Panc1 (cell line): ENCODE measurements at regions not wholly inside any gene's neighbourhood (a gene's known extent, or its start where the extent isn't known, plus 50 kb on each side); places are given as distances from the start of the nearest gene placed in this dataset.

Experiments used
- ATAC-seq: fragments of 200-7000 bp; cut with Tn5 transposase; 2 replicates; pipeline ENCODE4 v1.9.1; 2020; ENCODE audit warnings: mild to moderate bottlenecking, moderate library complexity
- BruUV-seq: library from RNA; stranded (reverse); fragments of 400-500 nt; replicated peaks from 2 replicates; lab custom pipeline; 2021; lab: Mats Ljungman, UMichigan
- CTCF ChIA-PET: fragments of 300-600 bp; sonication (Branson Sonifier 250); formaldehyde crosslinking; loops from one replicate; lab custom pipeline; 2022; ENCODE audit warnings: antibody characterized with exemption; lab: Charles Lee
- POLR2A ChIA-PET: fragments of 300-600 bp; sonication (Branson Sonifier 250); formaldehyde crosslinking; loops from one replicate; lab custom pipeline; 2022; ENCODE audit warnings: antibody characterized with exemption; lab: Charles Lee
- DNase-seq: peaks from one replicate; pipeline ENCODE4 v3.0.0-alpha.2; 2010; ENCODE audit warnings: low read depth, low spot score
- H3K27ac ChIP-seq: 2 replicates; pipeline ENCODE4 v1.5.1; 2011; ENCODE audit warnings: mild to moderate bottlenecking, low read length, inconsistent platforms
- H3K27me3 ChIP-seq: fragments of 200-500 bp; sonication (Bioruptor generic); 2 replicates; pipeline ENCODE4 v1.6.0; 2014; ENCODE audit warnings: low read length, inconsistent platforms; ENCODE audit not compliant: control insufficient read depth, insufficient read depth
- H3K36me3 ChIP-seq: fragments of 200-500 bp; sonication (Bioruptor generic); 2 replicates; pipeline ENCODE4 v1.5.1; 2014; ENCODE audit warnings: inconsistent platforms, mild to moderate bottlenecking, low read length, moderate library complexity; ENCODE audit not compliant: control insufficient read depth, insufficient read depth
- H3K4me1 ChIP-seq: 2 replicates; pipeline ENCODE4 v1.5.1; 2011; ENCODE audit warnings: inconsistent platforms, mild to moderate bottlenecking, low read length, moderate library complexity; ENCODE audit not compliant: control insufficient read depth, insufficient read depth
- H3K4me3 ChIP-seq, 2 experiments: 2 replicates each; pipeline ENCODE4 v1.5.1; 2011 to 2012; ENCODE audit warnings: low read depth in 2 of 2, low read length in 2 of 2, mild to moderate bottlenecking in 2 of 2, inconsistent platforms in 1 of 2, moderate library complexity in 1 of 2
- H3K9me3 ChIP-seq: fragments of 200-500 bp; sonication (Bioruptor generic); 2 replicates; pipeline ENCODE4 v1.5.1; 2014; ENCODE audit warnings: low read depth, mild to moderate bottlenecking, inconsistent platforms, low read length, moderate library complexity; ENCODE audit not compliant: control insufficient read depth, insufficient read depth
- CTCF ChIP-seq: fragments of 450-650 bp; IDR thresholded peaks from 2 replicates; pipeline ENCODE4 v1.5.1; 2017; ENCODE audit warnings: mild to moderate bottlenecking
- POLR2AphosphoS5 ChIP-seq: IDR thresholded peaks from 2 replicates; pipeline ENCODE4 v1.6.1; 2012; ENCODE audit warnings: mild to moderate bottlenecking, low read depth, low read length, moderate library complexity
- REST ChIP-seq, 2 experiments: IDR thresholded peaks; 2 replicates each; pipeline ENCODE4 v1.6.1; 2011 to 2012; ENCODE audit warnings: low read depth in 2 of 2, control low read depth in 1 of 2, low read length in 1 of 2, mild to moderate bottlenecking in 1 of 2, moderate library complexity in 1 of 2; ENCODE audit not compliant: insufficient read depth in 1 of 2
- SIN3A ChIP-seq: IDR thresholded peaks from 2 replicates; pipeline ENCODE4 v1.6.1; 2012; ENCODE audit warnings: low read depth, mild to moderate bottlenecking, low read length, moderate library complexity, borderline replicate concordance; ENCODE audit not compliant: insufficient read depth
- TCF7L2 ChIP-seq: IDR thresholded peaks from 2 replicates; pipeline ENCODE4 v1.6.1; 2011; ENCODE audit warnings: mild to moderate bottlenecking, low read depth, low read length, inconsistent platforms
- in situ Hi-C: cut with HindIII; loops from 2 replicates; pipeline ENCODE4 v1.10.0; 2016; ENCODE audit warnings: low sequenced_read_pairs, low pct_unique_long_range_greater_than_20kb
- intact Hi-C: fragments of 100-400 bp; cut with micrococcal nuclease; formaldehyde crosslinking; loops from one replicate; pipeline ENCODE4 v1.10.0; 2022; ENCODE audit not compliant: unreplicated experiment

GRCh38 chr14:97387252-97387874 lies 590.2 kb downstream of the VRK1 start:
- H3K4me1 ChIP-seq = no peaks in the 10 kb centered on the region
- TF ChIP-seq CTCF = no peak
- no peak for TF ChIP-seq TCF7L2
- TF ChIP-seq REST (IDR thresholded peaks at IDR 0.05; ENCODE audit: insufficient read depth in 1 of 2, low read depth in 2 of 2, low read length in 1 of 2) = no peak
- TF ChIP-seq POLR2AphosphoS5 = no peak
- TF ChIP-seq SIN3A = no peak
- no peak overlapping the region for H3K4me3 ChIP-seq
- H3K27ac ChIP-seq = no peak overlapping the region
- BruUV-seq = no TSS peak
- in situ Hi-C loops (no loop called here), intact Hi-C loops (no loop called here)
- ChIA-PET POLR2A (no interaction called here), CTCF (no interaction called here)
- H3K27me3 ChIP-seq = no peaks in the 10 kb centered on the region
- H3K36me3 ChIP-seq = no peaks in the 10 kb centered on the region
- DNase-seq (no peak), ATAC-seq (no peak)
- no peaks in the 10 kb centered on the region for H3K9me3 ChIP-seq

GRCh38 chr14:97388408-97388807 lies 591.2 kb downstream of the VRK1 start:
- TF ChIP-seq SIN3A (no peak), POLR2AphosphoS5 (no peak), REST (IDR thresholded peaks at IDR 0.05; ENCODE audit: insufficient read depth in 1 of 2, low read depth in 2 of 2, low read length in 1 of 2) (no peak), CTCF (no peak), TCF7L2 (no peak)
- Histone ChIP-seq H3K27me3 (no peaks in the 10 kb centered on the region), H3K36me3 (no peaks in the 10 kb centered on the region), H3K9me3 (no peaks in the 10 kb centered on the region), H3K4me3 (no peak overlapping the region), H3K27ac (no peak overlapping the region), H3K4me1 (no peaks in the 10 kb centered on the region)
- in situ Hi-C loops (no loop called here), intact Hi-C loops (no loop called here)
- ChIA-PET POLR2A (no interaction called here), CTCF (no interaction called here)
- DNase-seq (no peak), ATAC-seq (no peak)
- BruUV-seq = no TSS peak
